ENCODE measurements at regions not wholly inside any gene's neighbourhood (a gene's known extent, or its start where the extent isn't known, plus 50 kb on each side); places are given as distances from the start of the nearest gene placed in this dataset.

DNA sequence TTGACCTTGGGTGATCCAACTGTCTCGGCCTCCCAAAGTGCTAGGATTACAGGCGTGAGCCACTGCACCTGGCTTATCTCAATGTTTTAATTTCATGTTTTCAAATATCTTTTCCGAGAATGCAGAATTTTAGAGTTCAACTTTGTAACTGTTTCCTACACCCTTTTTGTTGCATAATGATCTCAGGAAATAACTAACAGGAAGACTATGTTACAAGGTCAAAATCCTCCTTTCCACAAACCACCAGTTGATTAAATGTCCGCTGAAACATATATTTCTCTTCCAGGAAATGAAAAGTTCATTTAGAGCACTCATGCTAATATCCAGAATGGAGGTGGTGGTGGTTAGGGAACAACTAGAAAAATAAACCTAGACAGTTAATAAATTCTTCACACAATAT lies 377.8 kb downstream of the PPP4R3C start:
- TF ChIP-seq, protein P1, sequence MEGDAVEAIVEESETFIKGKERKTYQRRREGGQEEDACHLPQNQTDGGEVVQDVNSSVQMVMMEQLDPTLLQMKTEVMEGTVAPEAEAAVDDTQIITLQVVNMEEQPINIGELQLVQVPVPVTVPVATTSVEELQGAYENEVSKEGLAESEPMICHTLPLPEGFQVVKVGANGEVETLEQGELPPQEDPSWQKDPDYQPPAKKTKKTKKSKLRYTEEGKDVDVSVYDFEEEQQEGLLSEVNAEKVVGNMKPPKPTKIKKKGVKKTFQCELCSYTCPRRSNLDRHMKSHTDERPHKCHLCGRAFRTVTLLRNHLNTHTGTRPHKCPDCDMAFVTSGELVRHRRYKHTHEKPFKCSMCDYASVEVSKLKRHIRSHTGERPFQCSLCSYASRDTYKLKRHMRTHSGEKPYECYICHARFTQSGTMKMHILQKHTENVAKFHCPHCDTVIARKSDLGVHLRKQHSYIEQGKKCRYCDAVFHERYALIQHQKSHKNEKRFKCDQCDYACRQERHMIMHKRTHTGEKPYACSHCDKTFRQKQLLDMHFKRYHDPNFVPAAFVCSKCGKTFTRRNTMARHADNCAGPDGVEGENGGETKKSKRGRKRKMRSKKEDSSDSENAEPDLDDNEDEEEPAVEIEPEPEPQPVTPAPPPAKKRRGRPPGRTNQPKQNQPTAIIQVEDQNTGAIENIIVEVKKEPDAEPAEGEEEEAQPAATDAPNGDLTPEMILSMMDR (IDR thresholded peaks at IDR 0.05): no peak
- TF ChIP-seq EZH2 (IDR thresholded peaks at IDR 0.05; ENCODE audit: borderline replicate concordance, insufficient read depth, low read depth, low read length, poor library complexity, severe bottlenecking): no peak
